HL-60 (cell line): ENCODE measurements at regions not wholly inside any gene's neighbourhood (a gene's known extent, or its start where the extent isn't known, plus 50 kb on each side); places are given as distances from the start of the nearest gene placed in this dataset.

Source experiments
- GABPA ChIP-seq: IDR thresholded peaks from 2 replicates; pipeline ENCODE4 v1.6.1; 2012; ENCODE audit warnings: low read depth
- POLR2AphosphoS5 ChIP-seq: IDR thresholded peaks from 2 replicates; pipeline ENCODE4 v1.6.1; 2012; ENCODE audit warnings: low read depth
- REST ChIP-seq: IDR thresholded peaks from 2 replicates; pipeline ENCODE4 v1.6.1; 2012; ENCODE audit warnings: low read depth; ENCODE audit not compliant: insufficient replicate concordance
- SPI1 ChIP-seq: IDR thresholded peaks from 2 replicates; pipeline ENCODE4 v1.6.1; 2012; ENCODE audit warnings: low read depth, mild to moderate bottlenecking, borderline replicate concordance
- TF ChIP-seq, protein P1 (sequence below): IDR thresholded peaks from one replicate; pipeline ENCODE4 v1.5.1; 2011; ENCODE audit warnings: low read length, control low read depth, inconsistent platforms; ENCODE audit not compliant: insufficient read depth

- TF ChIP-seq, protein P1, sequence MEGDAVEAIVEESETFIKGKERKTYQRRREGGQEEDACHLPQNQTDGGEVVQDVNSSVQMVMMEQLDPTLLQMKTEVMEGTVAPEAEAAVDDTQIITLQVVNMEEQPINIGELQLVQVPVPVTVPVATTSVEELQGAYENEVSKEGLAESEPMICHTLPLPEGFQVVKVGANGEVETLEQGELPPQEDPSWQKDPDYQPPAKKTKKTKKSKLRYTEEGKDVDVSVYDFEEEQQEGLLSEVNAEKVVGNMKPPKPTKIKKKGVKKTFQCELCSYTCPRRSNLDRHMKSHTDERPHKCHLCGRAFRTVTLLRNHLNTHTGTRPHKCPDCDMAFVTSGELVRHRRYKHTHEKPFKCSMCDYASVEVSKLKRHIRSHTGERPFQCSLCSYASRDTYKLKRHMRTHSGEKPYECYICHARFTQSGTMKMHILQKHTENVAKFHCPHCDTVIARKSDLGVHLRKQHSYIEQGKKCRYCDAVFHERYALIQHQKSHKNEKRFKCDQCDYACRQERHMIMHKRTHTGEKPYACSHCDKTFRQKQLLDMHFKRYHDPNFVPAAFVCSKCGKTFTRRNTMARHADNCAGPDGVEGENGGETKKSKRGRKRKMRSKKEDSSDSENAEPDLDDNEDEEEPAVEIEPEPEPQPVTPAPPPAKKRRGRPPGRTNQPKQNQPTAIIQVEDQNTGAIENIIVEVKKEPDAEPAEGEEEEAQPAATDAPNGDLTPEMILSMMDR = no peak
- TF ChIP-seq POLR2AphosphoS5 (no peak), REST (no peak), SPI1 (no peak), GABPA (no peak)
These were observed 99.5 kb upstream of the SPATA13 start for GRCh38 chr13:24060993-24061392.
